NCI-H345 (cell line): ENCODE measurements at regions not wholly inside any gene's neighbourhood (a gene's known extent, or its start where the extent isn't known, plus 50 kb on each side); places are given as distances from the start of the nearest gene placed in this dataset.
"Not testable (repeated sequence)": the region's sequence is repeated elsewhere in the genome, so short reads cannot be mapped to it uniquely, and the experiment has no call there.

Experiments
- DNase-seq: peaks from one replicate; lab custom pipeline; 2025; lab: John Stamatoyannopoulos, UW

- DNase-seq, result no peak
These were observed 825.4 kb upstream of the CDH6 start for GRCh38 chr5:30368064-30368463.

- DNase-seq, result not testable (repeated sequence)
These were observed 828.5 kb upstream of the CDH6 start for GRCh38 chr5:30365031-30365430.

GRCh38 chr5:30357371-30357770 is 836.1 kb upstream of the CDH6 start:
- DNase-seq, result no peak

GRCh38 chr5:30355675-30356074 is 837.8 kb upstream of the CDH6 start:
- DNase-seq, result no peak

GRCh38 chr5:30347858-30348257 is 845.6 kb upstream of the CDH6 start:
- no peak for DNase-seq

GRCh38 chr5:30345539-30346345 is 847.7 kb upstream of the CDH6 start:
- not testable (repeated sequence) for DNase-seq

GRCh38 chr5:30343707-30344106 is 849.8 kb upstream of the CDH6 start:
- peak; percentile 4 for DNase-seq

- DNase-seq, result no peak
These were observed 852.0 kb upstream of the CDH6 start for GRCh38 chr5:30341466-30341865.

- no peak for DNase-seq
These were observed 856.4 kb upstream of the CDH6 start for GRCh38 chr5:30337084-30337573.

- DNase-seq, result no peak
These were observed 862.0 kb upstream of the CDH6 start for GRCh38 chr5:30331534-30331933.

GRCh38 chr5:30325795-30326194 is 867.7 kb upstream of the CDH6 start:
- DNase-seq, result no peak

- DNase-seq, result no peak
These were observed 869.4 kb upstream of the CDH6 start for GRCh38 chr5:30324083-30324482.

- no peak for DNase-seq
These were observed 905.6 kb upstream of the CDH6 start for GRCh38 chr5:30287890-30288289.

- no peak for DNase-seq
These were observed 914.2 kb upstream of the CDH6 start for GRCh38 chr5:30279237-30279636.

GRCh38 chr5:30267026-30267425 is 926.5 kb upstream of the CDH6 start:
- DNase-seq, result no peak

- DNase-seq, result no peak
These were observed 954.0 kb upstream of the CDH6 start for GRCh38 chr5:30239331-30240022.

GRCh38 chr5:30237189-30237588 is 956.3 kb upstream of the CDH6 start:
- DNase-seq, result no peak

- no peak for DNase-seq
These were observed 983.7 kb upstream of the CDH6 start for GRCh38 chr5:30209755-30210154.

GRCh38 chr5:30197662-30198061 is 995.8 kb upstream of the CDH6 start:
- DNase-seq, result no peak

GRCh38 chr5:30195036-30195435 is 998.5 kb upstream of the CDH6 start:
- peak; percentile 54 for DNase-seq

GRCh38 chr5:30194595-30194994 is 998.9 kb upstream of the CDH6 start:
- DNase-seq, result peak; percentile 77

GRCh38 chr5:30183795-30184194 is 1009.7 kb upstream of the CDH6 start:
- no peak for DNase-seq

GRCh38 chr5:30156156-30156555 is 1037.3 kb upstream of the CDH6 start:
- no peak for DNase-seq
